GM18868 (cell line): ENCODE measurements at regions not wholly inside any gene's neighbourhood (a gene's known extent, or its start where the extent isn't known, plus 50 kb on each side); places are given as distances from the start of the nearest gene placed in this dataset.

ENCODE experiments used
- ATAC-seq: cut with Tn5 transposase; IDR thresholded peaks from one replicate; pipeline ENCODE4 v1.9.1; 2021; ENCODE audit warnings: mild to moderate bottlenecking, moderate library complexity; ENCODE audit not compliant: unreplicated experiment

DNA sequence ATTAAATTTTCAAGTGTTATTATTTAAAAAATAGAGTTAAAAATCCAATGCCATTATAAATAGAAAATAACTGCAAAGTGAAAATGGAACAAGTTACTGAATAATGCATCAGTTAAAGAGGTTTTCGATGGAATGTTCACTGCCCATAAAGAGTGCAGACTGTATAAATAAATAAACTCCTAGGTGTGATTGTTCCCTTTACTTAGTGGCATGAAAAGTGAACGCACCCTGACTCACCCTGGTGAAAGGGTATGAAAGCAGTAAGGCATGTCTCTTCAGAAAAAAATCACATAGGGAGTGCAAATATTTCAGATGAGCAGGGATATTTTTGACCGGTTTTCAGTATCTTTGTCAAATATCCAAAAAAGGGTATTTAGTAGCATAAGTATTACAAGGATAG is 387.8 kb downstream of the DCAF12L2 start:
- no peak for ATAC-seq

DNA sequence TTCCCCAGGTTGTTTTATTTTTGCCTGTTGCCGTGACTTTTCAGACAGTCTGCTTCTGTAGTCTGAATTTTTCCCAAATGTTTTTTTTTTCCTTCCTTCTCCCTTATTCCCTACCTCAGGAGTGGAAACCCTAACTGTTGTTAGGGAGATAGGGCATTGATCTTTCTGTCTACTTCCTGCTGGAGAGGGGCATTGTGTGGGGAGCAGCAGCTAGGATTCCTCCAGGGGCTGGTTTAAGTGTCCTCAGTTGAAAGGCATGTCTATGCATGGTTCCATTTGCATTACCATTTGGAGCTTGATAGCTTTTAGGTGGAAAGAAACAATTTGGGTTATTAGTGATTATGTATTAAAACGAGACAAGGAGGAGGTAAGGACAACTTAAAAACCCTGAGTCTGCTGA is 383.9 kb downstream of the DCAF12L2 start:
- no peak for ATAC-seq

DNA sequence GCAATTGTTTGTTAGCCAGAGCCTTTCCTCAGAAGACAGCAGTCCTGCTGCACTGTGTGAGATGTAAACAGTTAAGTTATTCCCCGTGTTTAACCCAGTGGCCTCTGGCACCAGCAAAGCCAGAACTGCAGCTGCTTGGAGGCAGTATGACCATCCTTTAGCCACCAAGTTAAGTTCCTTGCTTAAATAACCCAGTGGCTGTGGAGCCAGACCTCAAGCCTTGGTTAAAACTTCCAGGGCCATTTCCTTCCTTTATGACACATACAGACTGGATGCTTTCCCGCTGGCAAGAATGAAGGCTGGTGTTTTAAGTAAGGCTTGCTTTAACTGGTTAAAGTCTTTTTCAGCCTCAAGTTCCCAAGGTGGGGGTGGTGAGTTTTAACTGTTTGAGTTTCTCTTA is 379.8 kb downstream of the DCAF12L2 start:
- ATAC-seq, result no peak

DNA sequence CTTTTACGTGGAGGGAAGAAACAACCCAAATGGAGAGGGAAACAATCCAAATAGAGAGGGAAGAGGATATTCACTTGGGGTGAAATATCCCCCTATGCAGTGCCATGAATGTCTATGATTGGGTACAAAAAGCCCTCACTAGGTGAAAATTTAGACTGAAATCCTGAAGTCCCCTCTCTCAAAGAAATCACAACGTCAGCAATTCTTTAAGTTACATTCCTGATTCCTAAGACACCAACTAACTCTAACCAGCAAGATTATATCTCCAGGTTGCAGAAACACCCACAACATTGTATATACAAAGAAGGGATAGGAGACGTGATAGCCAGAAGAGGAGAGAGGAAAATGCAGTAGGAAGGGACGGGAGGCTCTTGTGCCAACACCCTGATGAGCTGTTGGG is 374.3 kb downstream of the DCAF12L2 start:
- no peak for ATAC-seq

DNA sequence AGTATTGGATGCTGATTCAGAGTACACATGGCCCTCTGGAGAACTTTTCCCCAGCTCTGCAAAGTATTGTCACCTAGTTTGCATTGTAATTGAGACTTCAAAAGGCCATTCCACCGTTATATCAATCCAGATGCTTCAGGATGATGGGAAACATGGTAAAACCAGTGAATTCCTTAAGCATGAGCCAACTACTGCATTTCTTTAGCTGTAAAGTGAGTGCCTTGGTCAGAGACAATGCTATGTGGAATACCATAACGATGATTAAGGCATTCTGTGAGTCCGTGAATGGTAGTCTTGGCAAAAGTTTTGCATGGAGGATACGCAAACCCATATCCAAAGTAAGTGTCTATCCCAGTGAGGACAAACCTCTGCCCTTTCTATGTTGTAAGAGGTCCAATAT is 355.2 kb downstream of the DCAF12L2 start:
- no peak for ATAC-seq

DNA sequence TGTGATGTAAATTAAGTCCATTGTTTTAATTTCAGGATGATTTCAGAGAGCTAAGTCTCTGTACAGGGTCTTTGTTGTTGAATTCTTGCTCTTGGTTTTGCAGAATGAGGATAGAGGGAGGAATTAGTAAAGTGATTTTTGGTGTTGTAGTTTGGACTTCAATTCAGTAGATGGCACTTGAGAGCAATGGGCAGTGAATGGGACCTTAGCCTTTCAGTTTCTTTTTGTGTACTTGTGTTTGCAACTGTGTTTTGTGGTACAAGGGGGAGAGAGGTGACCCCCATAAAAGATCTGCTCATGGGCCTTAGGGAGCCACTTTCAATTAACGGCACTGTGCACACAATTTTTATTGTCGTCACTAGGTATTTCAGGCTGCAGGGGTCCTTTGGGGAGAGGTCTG is 340.0 kb downstream of the DCAF12L2 start:
- no peak for ATAC-seq

DNA sequence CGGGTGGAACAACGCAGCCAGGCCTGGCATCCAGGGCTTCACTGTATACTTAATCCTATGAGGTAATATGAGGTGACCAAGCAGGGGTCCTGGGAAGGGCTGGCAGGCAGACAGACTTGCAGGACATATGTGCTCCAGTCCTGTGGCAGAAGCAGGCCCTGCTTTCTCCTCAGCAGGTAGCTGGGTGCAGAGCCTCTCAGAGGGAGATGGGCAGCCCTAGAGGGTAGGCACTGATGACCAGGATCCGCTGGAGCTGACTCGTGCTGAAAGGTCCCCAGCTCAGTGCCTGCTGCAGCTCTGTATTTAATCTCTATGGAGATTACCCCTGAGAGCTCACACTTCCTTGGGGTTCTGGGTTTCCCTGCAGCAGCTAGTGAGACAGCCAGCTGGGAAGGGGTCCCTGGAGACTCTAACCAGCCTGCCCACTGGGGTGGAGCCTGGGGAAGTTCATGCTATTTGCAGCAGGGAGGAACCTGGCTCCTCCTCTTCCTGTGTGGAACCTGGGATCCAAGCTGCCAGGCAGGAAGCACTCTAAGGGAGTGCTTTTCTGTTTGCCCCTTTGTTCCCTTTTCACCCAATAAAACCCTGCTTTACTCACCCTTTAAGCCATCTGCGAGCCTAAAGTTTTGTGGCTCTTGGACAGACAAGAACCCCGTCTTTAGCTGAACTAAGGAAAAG is 339.2 kb downstream of the DCAF12L2 start:
- ATAC-seq, result no peak

DNA sequence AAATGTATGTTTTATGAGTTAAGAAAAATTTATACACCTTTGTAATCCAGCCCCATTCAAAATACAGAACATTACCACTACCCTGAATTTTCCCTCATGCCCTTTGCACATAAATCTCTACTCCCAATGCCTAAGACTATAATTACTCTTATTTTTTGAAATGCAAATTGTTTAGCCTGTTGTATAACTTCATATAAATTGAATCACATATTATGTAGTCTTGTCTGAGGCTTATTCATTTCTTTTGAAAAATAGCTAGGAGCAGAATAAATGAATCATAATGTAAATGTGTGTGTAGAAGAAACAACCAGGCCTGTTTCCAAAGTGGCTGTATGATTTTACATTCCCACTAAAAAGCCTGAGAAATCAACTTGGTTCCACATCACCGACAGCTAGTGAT is 319.8 kb downstream of the DCAF12L2 start:
- no peak for ATAC-seq

DNA sequence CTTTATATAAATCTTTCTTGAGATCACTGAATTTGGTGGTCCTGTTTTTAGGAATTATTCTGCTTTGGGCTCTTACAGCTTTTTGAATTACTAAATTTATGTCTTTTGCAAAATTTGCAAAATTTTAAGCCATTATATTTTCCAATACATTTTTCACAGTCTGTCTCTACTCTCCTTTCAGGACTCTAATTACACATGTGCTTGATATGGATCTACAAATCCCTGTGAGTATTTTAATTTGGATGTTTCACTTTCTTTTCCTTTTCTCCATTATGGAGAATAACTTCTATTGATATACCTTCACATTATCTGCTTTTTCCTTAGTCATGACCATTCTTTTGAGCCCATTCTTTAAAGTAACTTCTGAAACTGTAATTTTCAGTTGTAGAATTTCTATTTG is 315.4 kb downstream of the DCAF12L2 start:
- ATAC-seq, result no peak

DNA sequence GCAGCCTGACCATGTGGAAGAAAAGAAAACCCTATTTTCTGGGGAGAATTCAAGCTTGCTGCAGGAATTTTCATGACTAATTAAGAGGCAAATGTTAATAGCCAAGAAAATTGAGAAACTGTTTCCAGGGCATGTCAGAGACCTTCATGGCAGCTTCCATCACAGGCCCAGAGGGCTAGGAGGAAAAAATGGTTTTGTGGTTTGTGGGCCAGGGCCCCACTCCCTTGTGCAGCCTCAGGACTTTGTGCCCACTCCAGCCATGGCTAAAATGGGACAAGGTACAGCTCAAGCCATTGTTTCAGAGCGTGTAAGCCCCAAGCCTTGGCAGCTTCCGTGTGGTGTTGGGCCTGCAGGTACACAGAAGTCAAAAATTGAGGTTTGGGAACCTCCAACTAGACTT is 282.9 kb downstream of the DCAF12L2 start:
- no peak for ATAC-seq

DNA sequence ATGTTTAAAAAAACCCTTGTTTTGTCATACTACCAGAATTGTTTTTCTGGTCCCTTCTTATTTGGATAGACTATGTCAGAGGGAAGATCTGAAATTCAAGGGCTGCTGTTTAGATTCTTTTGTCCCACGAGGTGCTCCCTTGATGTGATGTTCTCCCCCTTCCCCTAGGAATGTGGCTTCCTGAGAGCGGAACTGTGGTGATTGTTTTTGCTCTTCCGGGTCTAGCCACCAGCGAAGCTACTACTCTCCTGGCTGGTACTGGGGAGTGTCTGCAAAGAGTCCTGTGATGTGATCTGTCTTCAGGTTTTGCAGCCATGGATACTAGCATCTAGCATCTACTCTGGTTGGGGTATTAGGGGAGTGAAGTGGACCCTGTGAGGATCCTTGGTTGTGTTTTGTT is 271.1 kb downstream of the DCAF12L2 start:
- ATAC-seq, result no peak

DNA sequence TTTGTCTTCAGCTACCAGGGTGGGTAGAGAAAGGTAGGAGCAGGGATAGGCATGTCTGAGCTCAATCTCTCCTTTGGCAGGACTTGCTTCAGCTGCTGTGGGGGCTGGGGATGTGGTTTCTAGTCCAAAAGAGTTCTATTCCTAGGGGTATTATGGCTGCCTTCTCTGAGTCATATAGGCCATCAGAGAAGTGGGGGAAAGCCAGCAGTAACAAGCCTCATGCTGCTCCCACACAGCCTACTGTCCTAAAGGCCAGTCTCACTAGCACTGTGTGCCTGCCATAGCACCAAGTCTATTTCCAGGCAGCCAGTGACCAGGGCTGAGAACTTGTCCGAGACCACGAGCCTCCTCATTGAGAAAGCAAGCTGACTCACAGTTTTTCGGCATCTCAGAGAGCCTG is 270.6 kb downstream of the DCAF12L2 start:
- ATAC-seq, result no peak

DNA sequence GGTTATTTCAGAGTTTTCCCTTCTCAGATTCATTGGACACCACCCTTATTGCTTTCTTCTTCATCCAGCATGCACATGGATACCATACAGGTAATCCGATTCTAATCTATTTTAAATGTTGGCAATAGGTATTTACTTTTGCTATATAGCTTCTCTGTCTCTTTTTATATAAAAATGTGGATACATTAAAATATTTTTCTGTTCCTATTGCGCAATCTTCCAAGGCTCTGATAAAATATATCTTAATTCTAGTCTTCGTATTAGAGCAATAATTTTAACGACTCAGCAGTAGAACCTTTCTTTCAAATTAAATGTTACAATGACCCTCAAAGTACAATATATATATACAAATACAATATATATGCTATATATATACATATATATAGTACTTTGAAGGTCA is 239.8 kb downstream of the DCAF12L2 start:
- no peak for ATAC-seq

DNA sequence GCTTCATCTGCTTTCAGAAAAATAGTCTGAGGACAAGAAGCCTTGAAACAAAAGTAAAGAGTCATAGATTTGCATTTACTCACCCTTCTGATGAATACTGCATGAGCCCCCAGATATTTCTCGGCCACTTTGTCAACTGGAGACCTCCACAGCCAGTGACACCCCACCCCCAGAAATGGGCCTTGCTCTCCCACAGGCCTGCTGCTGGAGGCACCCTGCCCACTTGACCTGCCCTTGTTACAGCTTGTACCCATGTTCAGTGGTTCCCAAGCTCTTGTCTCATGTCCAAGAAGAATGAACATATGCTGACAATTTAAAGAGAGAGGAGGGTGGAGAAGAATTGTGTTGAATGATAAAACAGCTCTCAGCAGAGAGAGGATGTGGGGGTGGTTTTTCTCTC is 225.1 kb downstream of the DCAF12L2 start:
- ATAC-seq, result no peak

DNA sequence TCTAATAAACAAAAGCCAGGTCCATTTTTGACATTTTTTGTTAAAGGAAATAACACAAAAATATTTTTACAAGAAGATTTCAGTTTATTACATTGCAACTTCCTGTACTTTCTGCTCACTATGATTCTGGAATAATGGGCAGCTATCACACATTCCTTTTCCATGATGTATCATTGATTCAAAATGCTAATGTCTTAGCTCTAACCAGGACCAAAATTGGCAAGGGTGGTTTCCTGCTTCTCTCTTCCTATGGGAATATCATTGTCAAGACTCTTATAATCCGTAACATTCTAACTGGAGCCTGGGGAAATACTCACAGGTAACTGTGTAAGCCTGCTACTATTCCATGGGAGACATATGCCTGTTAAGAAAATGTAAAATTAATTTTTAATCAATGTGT is 218.6 kb downstream of the DCAF12L2 start:
- ATAC-seq, result no peak

DNA sequence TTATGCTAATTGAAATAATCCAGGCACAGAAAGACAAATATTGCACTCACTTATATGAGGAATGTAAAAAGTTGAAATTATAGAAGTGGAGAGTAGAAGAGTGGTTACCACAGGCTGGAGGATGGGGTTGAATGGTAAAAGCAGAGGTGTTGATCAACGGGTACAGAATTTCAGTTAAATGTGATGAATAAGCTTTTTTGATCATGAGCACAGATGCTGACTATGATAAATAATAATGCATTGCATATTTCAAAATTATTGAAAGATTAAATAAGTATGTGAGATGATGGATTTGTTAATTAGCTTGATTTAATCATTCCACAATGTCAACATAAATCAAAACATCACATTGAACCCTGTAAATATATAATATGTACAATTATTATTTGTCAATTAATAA is 213.1 kb downstream of the DCAF12L2 start:
- ATAC-seq, result no peak

DNA sequence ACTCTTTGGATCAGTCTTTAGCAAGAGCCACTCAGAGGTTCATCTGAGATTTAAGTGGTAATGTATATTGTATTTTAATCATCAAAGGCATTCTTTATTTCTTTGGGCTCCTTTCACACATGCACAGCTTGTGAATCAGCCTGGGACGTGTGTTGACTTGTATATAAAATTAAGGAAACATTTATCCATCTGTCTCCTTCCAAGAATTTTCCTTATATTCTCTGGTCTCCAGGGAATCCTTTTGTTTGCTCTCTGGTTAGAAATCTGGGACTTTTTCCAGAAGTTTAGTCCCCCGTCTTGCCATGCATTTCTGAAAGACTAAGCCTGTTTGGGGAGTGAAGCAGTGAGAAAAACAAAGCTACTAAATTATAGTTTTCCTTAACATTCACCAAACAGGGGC is 212.3 kb downstream of the DCAF12L2 start:
- no peak for ATAC-seq

DNA sequence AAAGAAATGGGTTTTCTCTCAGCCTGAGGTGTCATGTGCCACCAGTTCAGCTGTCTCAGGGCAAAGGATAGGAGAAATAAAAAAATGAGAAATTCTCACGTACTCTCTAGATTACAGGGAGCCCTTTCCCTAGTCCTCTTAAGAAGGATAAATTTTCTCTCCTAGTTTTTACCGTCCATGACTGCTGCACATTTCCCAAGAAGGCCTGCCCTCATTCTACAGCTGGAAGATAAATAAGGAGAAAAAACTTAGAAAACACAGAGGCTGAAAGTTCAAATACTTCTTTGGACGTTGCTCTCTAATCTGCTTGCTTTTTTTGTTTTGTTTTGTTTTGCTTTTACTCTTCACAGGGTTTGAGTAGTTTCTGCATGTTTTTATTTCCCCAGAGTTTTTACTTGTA is 211.9 kb downstream of the DCAF12L2 start:
- no peak for ATAC-seq

DNA sequence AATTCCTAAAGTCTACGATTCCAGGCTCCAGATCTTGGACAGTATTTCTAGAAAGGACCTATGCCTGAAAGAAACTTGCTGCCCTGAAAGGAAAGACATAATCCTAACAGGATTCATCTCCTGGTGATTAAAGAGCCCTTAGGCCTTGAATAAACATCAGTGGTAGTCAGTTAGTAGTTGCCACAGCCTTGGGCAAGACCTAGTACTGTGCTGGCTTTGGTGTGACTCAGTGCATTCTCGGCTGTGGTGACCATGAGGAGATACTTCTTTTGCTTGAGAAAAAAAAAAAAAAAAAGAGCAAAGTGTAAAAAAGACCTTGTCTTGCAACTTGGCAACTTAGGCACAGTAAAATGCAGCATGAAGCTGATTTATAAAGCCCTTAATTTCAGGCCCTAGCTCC is 188.2 kb downstream of the DCAF12L2 start:
- ATAC-seq, result no peak

DNA sequence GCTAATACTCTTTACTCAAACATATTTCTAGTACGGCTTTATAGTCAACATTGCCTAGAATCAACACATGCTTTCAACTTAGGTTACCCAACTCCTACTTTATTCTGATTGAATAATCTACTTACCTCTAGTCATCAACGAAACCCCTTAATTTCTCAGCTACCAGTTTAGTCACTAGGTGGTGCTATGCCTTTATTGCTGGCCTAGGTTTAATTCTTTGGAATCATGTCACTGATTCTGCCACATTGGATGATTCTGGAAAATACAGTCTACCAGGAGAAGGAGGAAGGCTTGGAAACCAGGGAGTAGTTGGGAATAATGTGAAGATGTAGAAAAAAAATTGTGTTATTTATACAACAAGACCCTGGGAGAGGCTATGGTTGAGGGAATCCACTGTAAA is 167.7 kb downstream of the DCAF12L2 start:
- no peak for ATAC-seq

DNA sequence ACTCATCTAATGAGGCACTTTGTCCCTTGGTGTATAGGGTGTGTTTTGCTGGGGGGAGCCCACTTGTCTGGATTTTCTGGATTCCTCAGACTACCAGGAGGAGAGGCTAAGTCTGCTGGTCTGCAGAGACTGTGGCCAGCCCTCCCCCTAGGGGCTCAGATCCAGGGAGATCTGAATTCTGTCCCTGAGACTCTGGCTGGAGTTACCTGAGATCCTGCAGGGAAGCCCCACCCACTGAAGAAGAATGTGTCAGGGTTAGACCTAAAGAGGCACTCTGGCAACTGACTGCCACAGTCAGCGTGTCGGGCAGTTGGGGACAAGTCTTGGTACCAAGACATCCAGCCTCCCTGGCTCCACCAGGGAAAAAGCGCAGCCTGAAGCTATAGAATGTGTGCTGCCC is 138.9 kb downstream of the DCAF12L2 start:
- no peak for ATAC-seq

DNA sequence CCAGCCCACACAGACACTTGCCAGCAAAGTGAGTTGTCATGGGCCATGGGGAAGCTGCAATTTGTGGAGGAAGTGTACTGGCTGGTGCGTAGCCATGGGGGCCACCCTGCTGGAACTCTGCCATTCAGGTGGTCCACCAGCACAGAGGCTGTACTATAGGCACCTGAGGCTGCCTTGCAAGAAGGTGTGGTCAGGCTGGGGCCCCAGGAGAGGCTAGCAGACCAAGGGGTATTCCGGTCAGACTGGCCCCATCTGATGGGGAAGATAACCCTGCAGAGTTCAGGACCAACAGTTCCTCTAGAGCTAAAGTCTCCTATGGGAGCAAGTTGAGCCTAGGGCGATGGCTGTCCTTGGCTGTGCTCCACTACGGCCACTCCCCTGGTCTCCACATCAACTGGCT is 136.1 kb downstream of the DCAF12L2 start:
- no peak for ATAC-seq

DNA sequence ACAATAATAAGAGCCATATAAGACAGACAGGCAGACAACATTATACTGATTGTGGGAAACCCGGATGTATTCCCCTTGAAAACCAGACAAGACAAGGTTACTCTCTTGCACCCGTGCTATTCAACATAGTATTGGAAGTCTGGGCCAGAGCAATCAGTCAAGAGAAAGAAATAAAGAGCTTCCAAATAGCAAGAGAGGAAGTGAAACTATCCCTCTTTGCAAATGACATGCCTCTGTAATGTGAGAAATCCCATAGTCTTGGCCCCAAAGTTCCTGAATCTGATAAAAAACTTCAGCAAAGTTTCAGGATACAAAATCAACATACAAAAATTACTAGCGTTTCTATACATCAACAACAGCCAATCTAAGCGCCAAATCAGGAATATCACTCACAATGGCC is 102.1 kb downstream of the DCAF12L2 start:
- no peak for ATAC-seq
